MM.1S (cell line): ENCODE measurements at regions not wholly inside any gene's neighbourhood (a gene's known extent, or its start where the extent isn't known, plus 50 kb on each side); places are given as distances from the start of the nearest gene placed in this dataset.

ENCODE experiments used
- DNase-seq: peaks from one replicate; pipeline ENCODE4 v3.0.0-alpha.2; 2015
- H2AFZ ChIP-seq: fragments of 300-600 bp; sonication (generic); 2 replicates; pipeline ENCODE4 v1.6.0; 2016; ENCODE audit warnings: antibody characterized with exemption, low read length
- H3F3A ChIP-seq: fragments of 300-600 bp; sonication (generic); 2 replicates; pipeline ENCODE4 v1.6.1; 2016; ENCODE audit warnings: mild to moderate bottlenecking, antibody characterized with exemption, low read length, moderate library complexity, mixed read lengths; ENCODE audit not compliant: insufficient read depth
- H3K27ac ChIP-seq: fragments of 300-600 bp; sonication (generic); 2 replicates; pipeline ENCODE4 v1.5.1; 2016; ENCODE audit warnings: mild to moderate bottlenecking, low read length
- H3K27me3 ChIP-seq: fragments of 300-600 bp; sonication (generic); replicated peaks from 2 replicates; pipeline ENCODE4 v1.6.0; 2016; ENCODE audit warnings: low read length; ENCODE audit not compliant: insufficient read depth
- H3K36me3 ChIP-seq: fragments of 300-600 bp; sonication (generic); replicated peaks from 2 replicates; pipeline ENCODE4 v1.6.1; 2016; ENCODE audit warnings: mild to moderate bottlenecking, low read length, mixed read lengths; ENCODE audit not compliant: insufficient read depth
- H3K4me1 ChIP-seq: fragments of 300-600 bp; sonication (generic); 2 replicates; pipeline ENCODE4 v1.6.1; 2016; ENCODE audit warnings: low read length, mixed read lengths
- H3K4me2 ChIP-seq: fragments of 300-600 bp; sonication (generic); 2 replicates; pipeline ENCODE4 v1.6.0; 2016; ENCODE audit warnings: low read depth, low read length
- H3K4me3 ChIP-seq: fragments of 300-600 bp; sonication (generic); 2 replicates; pipeline ENCODE4 v1.5.1; 2016; ENCODE audit warnings: low read length, mixed read lengths
- H3K79me2 ChIP-seq: fragments of 300-600 bp; sonication (generic); 2 replicates; pipeline ENCODE4 v1.6.1; 2016; ENCODE audit warnings: mixed run types, low read length, mixed read lengths
- H3K9ac ChIP-seq: fragments of 300-600 bp; sonication (generic); 2 replicates; pipeline ENCODE4 v1.6.1; 2016; ENCODE audit warnings: low read length, mixed read lengths
- H3K9me2 ChIP-seq: fragments of 300-600 bp; sonication (generic); replicated peaks from 2 replicates; pipeline ENCODE4 v1.6.1; 2016; ENCODE audit warnings: mild to moderate bottlenecking, low read length, mixed read lengths; ENCODE audit not compliant: insufficient read depth
- H3K9me3 ChIP-seq: fragments of 300-600 bp; sonication (generic); replicated peaks from 2 replicates; pipeline ENCODE4 v1.6.1; 2016; ENCODE audit warnings: mild to moderate bottlenecking, low read length, mixed read lengths; ENCODE audit not compliant: insufficient read depth
- H4K20me1 ChIP-seq: fragments of 300-600 bp; sonication (generic); 2 replicates; pipeline ENCODE4 v1.6.1; 2016; ENCODE audit warnings: mild to moderate bottlenecking, low read length, moderate library complexity, mixed read lengths; ENCODE audit not compliant: insufficient read depth
- EZH2 ChIP-seq: fragments of 300-600 bp; sonication (generic); optimal IDR thresholded peaks from 2 replicates; pipeline ENCODE3; 2017; ENCODE audit warnings: low read depth, mild to moderate bottlenecking, antibody characterized with exemption, low read length, mixed read lengths
- EZH2phosphoT487 ChIP-seq: fragments of 300-600 bp; sonication (generic); IDR thresholded peaks from 2 replicates; pipeline ENCODE4 v1.6.1; 2018; ENCODE audit warnings: antibody characterized with exemption, low read length
- TF ChIP-seq, protein P1 (sequence below): fragments of 300-600 bp; sonication (generic); IDR thresholded peaks from 2 replicates; pipeline ENCODE4 v1.5.1; 2016; ENCODE audit warnings: antibody characterized with exemption, low read length, mixed read lengths

GRCh38 chr9:118976160-118976559 lies 393.1 kb downstream of the BRINP1 start:
- Histone ChIP-seq H3K9me2 (no peaks in the 10 kb centered on the region), H3K79me2 (no peaks in the 10 kb centered on the region), H3K36me3 (no peaks in the 10 kb centered on the region), H3K9ac (no peak overlapping the region), H3F3A (no peaks in the 10 kb centered on the region), H4K20me1 (no peaks in the 10 kb centered on the region), H3K4me2 (no peak overlapping the region), H3K27ac (no peak overlapping the region), H2AFZ (no peak overlapping the region), H3K9me3 (no peaks in the 10 kb centered on the region), H3K4me3 (no peak overlapping the region), H3K4me1 (no peaks in the 10 kb centered on the region), H3K27me3 (no peaks in the 10 kb centered on the region)
- DNase-seq, result no peak
- no peak for TF ChIP-seq EZH2phosphoT487
- TF ChIP-seq EZH2, result no peak
- TF ChIP-seq, protein P1, sequence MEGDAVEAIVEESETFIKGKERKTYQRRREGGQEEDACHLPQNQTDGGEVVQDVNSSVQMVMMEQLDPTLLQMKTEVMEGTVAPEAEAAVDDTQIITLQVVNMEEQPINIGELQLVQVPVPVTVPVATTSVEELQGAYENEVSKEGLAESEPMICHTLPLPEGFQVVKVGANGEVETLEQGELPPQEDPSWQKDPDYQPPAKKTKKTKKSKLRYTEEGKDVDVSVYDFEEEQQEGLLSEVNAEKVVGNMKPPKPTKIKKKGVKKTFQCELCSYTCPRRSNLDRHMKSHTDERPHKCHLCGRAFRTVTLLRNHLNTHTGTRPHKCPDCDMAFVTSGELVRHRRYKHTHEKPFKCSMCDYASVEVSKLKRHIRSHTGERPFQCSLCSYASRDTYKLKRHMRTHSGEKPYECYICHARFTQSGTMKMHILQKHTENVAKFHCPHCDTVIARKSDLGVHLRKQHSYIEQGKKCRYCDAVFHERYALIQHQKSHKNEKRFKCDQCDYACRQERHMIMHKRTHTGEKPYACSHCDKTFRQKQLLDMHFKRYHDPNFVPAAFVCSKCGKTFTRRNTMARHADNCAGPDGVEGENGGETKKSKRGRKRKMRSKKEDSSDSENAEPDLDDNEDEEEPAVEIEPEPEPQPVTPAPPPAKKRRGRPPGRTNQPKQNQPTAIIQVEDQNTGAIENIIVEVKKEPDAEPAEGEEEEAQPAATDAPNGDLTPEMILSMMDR, result no peak

- Histone ChIP-seq H3K79me2 (no peaks in the 10 kb centered on the region), H3K9me3 (no peaks in the 10 kb centered on the region), H3K36me3 (no peaks in the 10 kb centered on the region), H3K4me1 (peaks cover 16% of the 10 kb centered on the region; the same call in 1 of the 2 replicates), H3K9ac (no peak overlapping the region), H4K20me1 (no peaks in the 10 kb centered on the region), H3F3A (no peaks in the 10 kb centered on the region; the same call in 1 of the 2 replicates), H3K4me3 (no peak overlapping the region), H3K27me3 (no peaks in the 10 kb centered on the region), H3K27ac (no peak overlapping the region), H2AFZ (no peak overlapping the region), H3K4me2 (no peak overlapping the region), H3K9me2 (no peaks in the 10 kb centered on the region)
- no peak for TF ChIP-seq EZH2
- TF ChIP-seq, protein P1, result no peak
- no peak for TF ChIP-seq EZH2phosphoT487
- no peak for DNase-seq
These were observed 384.6 kb downstream of the BRINP1 start for GRCh38 chr9:118984607-118985006.

- H3K36me3 ChIP-seq, result no peaks in the 10 kb centered on the region
- no peaks in the 10 kb centered on the region for H3K27me3 ChIP-seq
- DNase-seq, result no peak
- H3F3A ChIP-seq, result no peaks in the 10 kb centered on the region; the same call in 1 of the 2 replicates
- H3K9me2 ChIP-seq, result no peaks in the 10 kb centered on the region
- H3K9ac ChIP-seq, result no peak overlapping the region
- H3K27ac ChIP-seq, result no peak overlapping the region
- peaks cover 16% of the 10 kb centered on the region; the same call in 1 of the 2 replicates for H3K4me1 ChIP-seq
- H4K20me1 ChIP-seq, result no peaks in the 10 kb centered on the region
- H3K4me2 ChIP-seq, result no peak overlapping the region
- H2AFZ ChIP-seq, result no peak overlapping the region
- TF ChIP-seq EZH2phosphoT487, result no peak
- TF ChIP-seq, protein P1, result no peak
- no peak for TF ChIP-seq EZH2
- no peak overlapping the region for H3K4me3 ChIP-seq
- H3K9me3 ChIP-seq, result no peaks in the 10 kb centered on the region
- H3K79me2 ChIP-seq, result no peaks in the 10 kb centered on the region
These were observed 383.4 kb downstream of the BRINP1 start for GRCh38 chr9:118985851-118986250.
